ENCODE measurements at regions not wholly inside any gene's neighbourhood (a gene's known extent, or its start where the extent isn't known, plus 50 kb on each side); places are given as distances from the start of the nearest gene placed in this dataset.
"Not testable (repeated sequence)": the region's sequence is repeated elsewhere in the genome, so short reads cannot be mapped to it uniquely, and the experiment has no call there.

GRCh38 chr4:34973650-34974312 is 1270.5 kb downstream of the ARAP2 start:
- Histone ChIP-seq H3K4me1 (no peaks in the 10 kb centered on the region), H3K27me3 (no peaks in the 10 kb centered on the region), H3K4me3 (no peak overlapping the region), H3K27ac (no peak overlapping the region), H3K36me3 (no peaks in the 10 kb centered on the region), H3K9me3 (no peaks in the 10 kb centered on the region)
- DNase-seq (ENCODE audit: low spot score in 2 of 2): no peak
- 62 to 67% methylated on average over 3 of the region's 3 CpGs for WGBS, 2 donors
- TF ChIP-seq CTCF (IDR thresholded peaks at IDR 0.05): no peak
- TF ChIP-seq POLR2A (IDR thresholded peaks at IDR 0.05): no peak
- no peak for TF ChIP-seq EP300 (IDR thresholded peaks at IDR 0.05)

GRCh38 chr4:34974313-34974680 is 1270.0 kb downstream of the ARAP2 start:
- TF ChIP-seq EP300 (IDR thresholded peaks at IDR 0.05) (no peak), CTCF (IDR thresholded peaks at IDR 0.05) (no peak), POLR2A (IDR thresholded peaks at IDR 0.05) (no peak)
- no peaks in the 10 kb centered on the region for H3K4me1 ChIP-seq

GRCh38 chr4:35021222-35021621 is 1223.1 kb downstream of the ARAP2 start:
- not testable (repeated sequence) for H3K4me1 ChIP-seq
- WGBS, 2 donors: 89 to 90% methylated on average over 8 of the region's 8 CpGs

More at GRCh38 chr4:34974313-34974680, 1270.0 kb downstream of the ARAP2 start:
- Histone ChIP-seq H3K27me3 (no peaks in the 10 kb centered on the region), H3K9me3 (no peaks in the 10 kb centered on the region), H3K36me3 (no peaks in the 10 kb centered on the region), H3K4me3 (no peak overlapping the region), H3K27ac (no peak overlapping the region)
- no peak for DNase-seq (ENCODE audit: low spot score in 2 of 2)

GRCh38 chr4:35025152-35025834 is 1219.0 kb downstream of the ARAP2 start:
- H3K4me3 ChIP-seq: no peak overlapping the region
- TF ChIP-seq EP300 (IDR thresholded peaks at IDR 0.05) (no peak), POLR2A (IDR thresholded peaks at IDR 0.05) (no peak), CTCF (IDR thresholded peaks at IDR 0.05) (no peak)
- H3K27me3 ChIP-seq: no peaks in the 10 kb centered on the region
- H3K36me3 ChIP-seq: no peaks in the 10 kb centered on the region
- no peak overlapping the region for H3K27ac ChIP-seq
- no peaks in the 10 kb centered on the region for H3K4me1 ChIP-seq
- DNase-seq (ENCODE audit: low spot score in 2 of 2): no peak
- no peaks in the 10 kb centered on the region for H3K9me3 ChIP-seq
- WGBS, 2 donors: 67 to 74% methylated on average over 3 of the region's 3 CpGs

More at GRCh38 chr4:35021222-35021621, 1223.1 kb downstream of the ARAP2 start:
- not testable (repeated sequence) for H3K9me3 ChIP-seq; DNase-seq (ENCODE audit: low spot score in 2 of 2); H3K27ac ChIP-seq; H3K27me3 ChIP-seq; H3K4me3 ChIP-seq; H3K36me3 ChIP-seq

- H3K4me1 ChIP-seq: no peaks in the 10 kb centered on the region
- H3K27ac ChIP-seq: no peak overlapping the region
- H3K4me3 ChIP-seq: no peak overlapping the region
- DNase-seq (ENCODE audit: low spot score in 2 of 2): no peak
- TF ChIP-seq POLR2A (IDR thresholded peaks at IDR 0.05) (no peak), EP300 (IDR thresholded peaks at IDR 0.05) (no peak), CTCF (IDR thresholded peaks at IDR 0.05) (no peak)
- 92 to 94% methylated on average over 17 to 21 of the region's 29 CpGs for WGBS, 2 donors
- H3K36me3 ChIP-seq: no peaks in the 10 kb centered on the region
- peaks cover 0 to 6% (median 0%) of the 10 kb centered on the region in 4 donors for H3K9me3 ChIP-seq
- no peaks in the 10 kb centered on the region for H3K27me3 ChIP-seq
These were observed 1206.1 kb downstream of the ARAP2 start for GRCh38 chr4:35038079-35038805.
